ENCODE measurements at regions not wholly inside any gene's neighbourhood (a gene's known extent, or its start where the extent isn't known, plus 50 kb on each side); places are given as distances from the start of the nearest gene placed in this dataset.

DNA sequence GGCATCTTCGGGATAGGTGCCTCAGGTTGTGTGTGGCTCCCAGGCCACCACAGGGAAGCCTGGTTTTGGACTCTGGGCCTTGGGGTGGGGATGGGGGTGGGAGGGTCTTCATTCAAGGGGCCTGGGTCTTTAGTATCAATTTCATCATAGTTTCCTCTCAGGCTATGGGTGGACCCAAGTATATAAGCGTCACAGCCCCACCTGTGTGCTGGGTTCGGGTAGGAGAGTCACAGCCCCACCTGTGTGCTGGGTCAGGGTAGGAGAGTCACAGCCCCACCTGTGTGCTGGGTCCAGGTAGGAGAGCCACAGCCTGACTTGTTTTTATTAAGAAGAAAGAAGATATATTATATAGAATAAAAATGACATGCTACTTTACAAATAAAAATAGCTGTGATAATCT, 422.1 kb downstream of the BRD1 start:
- Histone ChIP-seq H3K9ac (ENCODE audit: low read depth, low read length, poor library complexity, severe bottlenecking) (no peak overlapping the region), H3K4me3 (ENCODE audit: low read length, poor library complexity, severe bottlenecking) (no peak overlapping the region), H3K27me3 (ENCODE audit: insufficient read depth, low read length, poor library complexity, severe bottlenecking) (no peaks in the 10 kb centered on the region), H2AFZ (ENCODE audit: low read length) (no peak overlapping the region), H3K4me1 (ENCODE audit: insufficient read depth, low read length, poor library complexity, severe bottlenecking) (no peaks in the 10 kb centered on the region), H3K9me2 (replicated peaks; ENCODE audit: low read depth, low read length) (no peaks in the 10 kb centered on the region), H3K9me3 (ENCODE audit: insufficient read depth, low read depth, low read length) (no peaks in the 10 kb centered on the region; the same call in 1 of the 2 replicates), H3F3A (ENCODE audit: low read depth) (no peaks in the 10 kb centered on the region), H3K79me2 (ENCODE audit: insufficient read depth, low read length) (no peaks in the 10 kb centered on the region), H4K20me1 (ENCODE audit: insufficient read depth, low read length, poor library complexity, severe bottlenecking) (no peaks in the 10 kb centered on the region), H3K36me3 (ENCODE audit: insufficient read depth, low read length) (no peaks in the 10 kb centered on the region), H3K4me2 (ENCODE audit: low read depth, low read length, poor library complexity, severe bottlenecking) (no peak overlapping the region)
- TF ChIP-seq EZH2phosphoT487 (IDR thresholded peaks at IDR 0.05; ENCODE audit: borderline replicate concordance), result no peak

DNA sequence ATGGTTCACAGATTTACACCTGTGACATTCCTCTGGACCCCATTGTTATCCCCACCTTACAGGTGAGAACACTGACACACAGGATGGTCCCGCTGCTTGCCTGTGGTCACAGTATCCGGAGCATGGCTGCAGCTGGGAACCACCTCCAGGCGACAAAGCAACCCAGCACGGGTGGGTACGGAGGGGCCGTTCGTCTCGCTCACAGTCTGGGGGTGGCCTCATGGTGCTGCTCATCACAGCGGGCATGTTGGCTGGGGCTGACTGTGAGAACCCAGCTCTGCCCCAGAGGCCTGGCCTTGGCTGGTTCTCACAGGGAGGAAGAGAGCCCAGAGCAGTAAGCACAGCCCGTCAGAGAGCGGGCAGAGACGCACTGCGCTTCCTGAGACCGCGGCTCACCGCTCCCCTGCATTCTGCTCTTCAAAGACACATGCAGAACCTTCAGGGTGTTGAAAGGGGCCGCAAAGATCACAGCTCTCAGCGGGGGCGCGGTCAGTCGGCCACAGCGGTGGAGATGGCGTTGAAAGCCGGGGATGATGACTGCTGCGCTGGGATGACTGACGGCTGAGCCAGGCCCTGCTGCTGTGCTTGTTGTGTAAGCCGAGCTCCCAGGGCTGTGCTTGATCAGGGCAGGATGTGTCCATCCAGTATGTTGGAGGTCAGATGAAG, 423.0 kb downstream of the BRD1 start:
- Histone ChIP-seq H2AFZ (ENCODE audit: low read length) (no peak overlapping the region), H3K4me2 (ENCODE audit: low read depth, low read length, poor library complexity, severe bottlenecking) (no peak overlapping the region), H3K9me3 (ENCODE audit: insufficient read depth, low read depth, low read length) (no peaks in the 10 kb centered on the region), H3K36me3 (ENCODE audit: insufficient read depth, low read length) (no peaks in the 10 kb centered on the region), H3F3A (ENCODE audit: low read depth) (no peaks in the 10 kb centered on the region), H3K79me2 (ENCODE audit: insufficient read depth, low read length) (no peaks in the 10 kb centered on the region), H3K4me1 (ENCODE audit: insufficient read depth, low read length, poor library complexity, severe bottlenecking) (no peaks in the 10 kb centered on the region), H3K9me2 (replicated peaks; ENCODE audit: low read depth, low read length) (no peaks in the 10 kb centered on the region), H3K27me3 (ENCODE audit: insufficient read depth, low read length, poor library complexity, severe bottlenecking) (no peaks in the 10 kb centered on the region), H3K4me3 (ENCODE audit: low read length, poor library complexity, severe bottlenecking) (no peak overlapping the region), H4K20me1 (ENCODE audit: insufficient read depth, low read length, poor library complexity, severe bottlenecking) (no peaks in the 10 kb centered on the region), H3K9ac (ENCODE audit: low read depth, low read length, poor library complexity, severe bottlenecking) (no peak overlapping the region)
- TF ChIP-seq EZH2phosphoT487 (IDR thresholded peaks at IDR 0.05; ENCODE audit: borderline replicate concordance), result no peak

DNA sequence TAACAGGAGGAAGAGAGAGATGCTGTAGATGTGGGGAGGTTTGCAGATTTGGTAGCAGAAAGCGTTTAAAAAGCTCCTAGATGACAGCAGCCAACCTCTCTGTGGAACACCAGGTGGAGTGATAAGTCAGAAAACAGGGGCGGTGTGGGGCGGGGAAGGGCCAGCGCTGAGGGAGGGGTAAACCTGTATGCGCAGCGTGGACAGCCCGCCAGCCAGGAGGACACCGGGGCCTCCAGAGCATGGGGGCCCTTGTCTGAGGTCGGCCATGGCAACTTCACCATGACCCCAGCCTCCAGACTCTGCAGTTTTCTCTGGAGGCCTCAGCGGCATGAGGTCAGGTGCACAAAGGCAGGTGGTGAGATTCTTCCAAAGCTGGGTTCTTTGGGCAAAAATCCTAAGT, 423.7 kb downstream of the BRD1 start:
- TF ChIP-seq, protein P1, sequence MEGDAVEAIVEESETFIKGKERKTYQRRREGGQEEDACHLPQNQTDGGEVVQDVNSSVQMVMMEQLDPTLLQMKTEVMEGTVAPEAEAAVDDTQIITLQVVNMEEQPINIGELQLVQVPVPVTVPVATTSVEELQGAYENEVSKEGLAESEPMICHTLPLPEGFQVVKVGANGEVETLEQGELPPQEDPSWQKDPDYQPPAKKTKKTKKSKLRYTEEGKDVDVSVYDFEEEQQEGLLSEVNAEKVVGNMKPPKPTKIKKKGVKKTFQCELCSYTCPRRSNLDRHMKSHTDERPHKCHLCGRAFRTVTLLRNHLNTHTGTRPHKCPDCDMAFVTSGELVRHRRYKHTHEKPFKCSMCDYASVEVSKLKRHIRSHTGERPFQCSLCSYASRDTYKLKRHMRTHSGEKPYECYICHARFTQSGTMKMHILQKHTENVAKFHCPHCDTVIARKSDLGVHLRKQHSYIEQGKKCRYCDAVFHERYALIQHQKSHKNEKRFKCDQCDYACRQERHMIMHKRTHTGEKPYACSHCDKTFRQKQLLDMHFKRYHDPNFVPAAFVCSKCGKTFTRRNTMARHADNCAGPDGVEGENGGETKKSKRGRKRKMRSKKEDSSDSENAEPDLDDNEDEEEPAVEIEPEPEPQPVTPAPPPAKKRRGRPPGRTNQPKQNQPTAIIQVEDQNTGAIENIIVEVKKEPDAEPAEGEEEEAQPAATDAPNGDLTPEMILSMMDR (conservative IDR thresholded peaks at IDR 0.05; ENCODE audit: low read length), result no peak
- no peak for TF ChIP-seq EZH2phosphoT487 (IDR thresholded peaks at IDR 0.05; ENCODE audit: borderline replicate concordance)
- no peaks in the 10 kb centered on the region for H3K4me1 ChIP-seq (ENCODE audit: insufficient read depth, low read length, poor library complexity, severe bottlenecking)
- H3K36me3 ChIP-seq (ENCODE audit: insufficient read depth, low read length), result no peaks in the 10 kb centered on the region
- H2AFZ ChIP-seq (ENCODE audit: low read length), result no peak overlapping the region
- H3K4me2 ChIP-seq (ENCODE audit: low read depth, low read length, poor library complexity, severe bottlenecking), result no peak overlapping the region
- H3K27me3 ChIP-seq (ENCODE audit: insufficient read depth, low read length, poor library complexity, severe bottlenecking), result no peaks in the 10 kb centered on the region
- H3K4me3 ChIP-seq (ENCODE audit: low read length, poor library complexity, severe bottlenecking), result no peak overlapping the region
- H3K9me2 ChIP-seq (replicated peaks; ENCODE audit: low read depth, low read length), result no peaks in the 10 kb centered on the region
- H3K79me2 ChIP-seq (ENCODE audit: insufficient read depth, low read length), result no peaks in the 10 kb centered on the region
- no peaks in the 10 kb centered on the region for H3F3A ChIP-seq (ENCODE audit: low read depth)
- no peaks in the 10 kb centered on the region for H3K9me3 ChIP-seq (ENCODE audit: insufficient read depth, low read depth, low read length)
- no peaks in the 10 kb centered on the region for H4K20me1 ChIP-seq (ENCODE audit: insufficient read depth, low read length, poor library complexity, severe bottlenecking)
- no peak overlapping the region for H3K9ac ChIP-seq (ENCODE audit: low read depth, low read length, poor library complexity, severe bottlenecking)

DNA sequence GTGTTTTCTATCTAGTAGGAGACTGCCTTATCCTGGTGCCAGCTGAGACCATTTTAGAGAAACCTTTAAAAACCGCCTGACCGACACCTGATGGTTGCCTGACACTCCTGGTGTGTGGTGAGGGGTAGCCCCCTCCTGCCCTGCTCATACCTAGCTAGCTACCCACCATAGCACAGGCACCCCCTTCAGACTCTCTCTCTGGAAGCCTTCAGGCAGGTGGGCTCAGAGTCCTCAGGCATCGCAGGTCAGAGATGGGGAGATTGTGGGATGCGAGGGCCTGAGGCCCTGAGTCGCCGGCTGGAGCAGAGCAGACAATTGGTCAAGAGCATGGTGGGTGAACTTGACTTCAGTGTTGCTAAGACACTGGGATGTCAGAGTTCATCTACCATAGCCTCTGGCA, 424.6 kb downstream of the BRD1 start:
- Histone ChIP-seq H3K27me3 (ENCODE audit: insufficient read depth, low read length, poor library complexity, severe bottlenecking) (no peaks in the 10 kb centered on the region), H3K4me2 (ENCODE audit: low read depth, low read length, poor library complexity, severe bottlenecking) (no peak overlapping the region), H3K9ac (ENCODE audit: low read depth, low read length, poor library complexity, severe bottlenecking) (no peak overlapping the region), H3F3A (ENCODE audit: low read depth) (no peaks in the 10 kb centered on the region), H3K4me3 (ENCODE audit: low read length, poor library complexity, severe bottlenecking) (no peak overlapping the region), H3K9me3 (ENCODE audit: insufficient read depth, low read depth, low read length) (no peaks in the 10 kb centered on the region), H3K79me2 (ENCODE audit: insufficient read depth, low read length) (no peaks in the 10 kb centered on the region), H3K4me1 (ENCODE audit: insufficient read depth, low read length, poor library complexity, severe bottlenecking) (no peaks in the 10 kb centered on the region), H2AFZ (ENCODE audit: low read length) (no peak overlapping the region), H3K36me3 (ENCODE audit: insufficient read depth, low read length) (no peaks in the 10 kb centered on the region), H3K9me2 (replicated peaks; ENCODE audit: low read depth, low read length) (no peaks in the 10 kb centered on the region), H4K20me1 (ENCODE audit: insufficient read depth, low read length, poor library complexity, severe bottlenecking) (no peaks in the 10 kb centered on the region)
- TF ChIP-seq, protein P1 (conservative IDR thresholded peaks at IDR 0.05; ENCODE audit: low read length), result no peak
- no peak for TF ChIP-seq EZH2phosphoT487 (IDR thresholded peaks at IDR 0.05; ENCODE audit: borderline replicate concordance)
